ENCODE measurements at regions not wholly inside any gene's neighbourhood (a gene's known extent, or its start where the extent isn't known, plus 50 kb on each side); places are given as distances from the start of the nearest gene placed in this dataset.

DNA sequence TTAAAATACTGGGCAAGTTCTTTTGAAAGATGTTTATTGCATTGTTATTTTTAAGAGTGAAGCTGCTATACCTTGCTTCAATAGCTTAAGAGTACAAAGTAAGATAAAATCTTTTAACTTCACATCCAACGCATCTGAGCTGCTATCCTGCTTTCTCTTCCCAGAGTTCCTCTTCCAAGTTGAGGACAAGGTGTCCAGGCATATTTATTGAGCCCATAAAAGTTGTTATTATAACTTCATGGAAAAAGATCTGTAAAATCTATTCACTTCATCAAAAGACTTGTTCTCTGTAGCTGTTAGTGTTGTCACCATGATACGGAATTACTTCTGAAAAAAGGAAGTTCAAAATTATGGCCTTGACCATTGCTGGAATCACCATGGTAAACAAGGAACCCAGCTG, 306.2 kb upstream of the ELAVL2 start:
- 98 to 100% methylated on average over 1 to 2 of the region's 2 CpGs for WGBS, 2 experiments (ENCODE audit: insufficient coverage in 1 of 2, insufficient read length in 1 of 2)

GRCh38 chr9:24127519-24127918, 301.5 kb upstream of the ELAVL2 start:
- Histone ChIP-seq H3K9me3 (ENCODE audit: control insufficient read depth, low read length) (no peaks in the 10 kb centered on the region), H3K27ac (ENCODE audit: low read depth, low read length) (no peak overlapping the region), H3K4me3 (ENCODE audit: low read length) (no peak overlapping the region), H3K36me3 (ENCODE audit: control insufficient read depth, insufficient read depth, low read length) (no peaks in the 10 kb centered on the region), H3K4me1 (ENCODE audit: control insufficient read depth, insufficient read depth, low read length) (no peaks in the 10 kb centered on the region), H3K9ac (ENCODE audit: extremely low read depth, low read length, poor library complexity, severe bottlenecking) (no peak overlapping the region), H3K27me3 (ENCODE audit: control insufficient read depth, insufficient read depth, low read length, poor library complexity, severe bottlenecking) (no peaks in the 10 kb centered on the region)
- Mint-ChIP-seq H3K27me3 (ENCODE audit: insufficient read depth) (no peaks in the 10 kb centered on the region), H3K27ac (no peak overlapping the region), H3K4me1 (no peaks in the 10 kb centered on the region), H3K9me3 (no peaks in the 10 kb centered on the region), H3K36me3 (ENCODE audit: low read depth) (no peaks in the 10 kb centered on the region), H3K4me3 (no peak overlapping the region)
- no peak for DNase-seq
- TF ChIP-seq, protein P1, sequence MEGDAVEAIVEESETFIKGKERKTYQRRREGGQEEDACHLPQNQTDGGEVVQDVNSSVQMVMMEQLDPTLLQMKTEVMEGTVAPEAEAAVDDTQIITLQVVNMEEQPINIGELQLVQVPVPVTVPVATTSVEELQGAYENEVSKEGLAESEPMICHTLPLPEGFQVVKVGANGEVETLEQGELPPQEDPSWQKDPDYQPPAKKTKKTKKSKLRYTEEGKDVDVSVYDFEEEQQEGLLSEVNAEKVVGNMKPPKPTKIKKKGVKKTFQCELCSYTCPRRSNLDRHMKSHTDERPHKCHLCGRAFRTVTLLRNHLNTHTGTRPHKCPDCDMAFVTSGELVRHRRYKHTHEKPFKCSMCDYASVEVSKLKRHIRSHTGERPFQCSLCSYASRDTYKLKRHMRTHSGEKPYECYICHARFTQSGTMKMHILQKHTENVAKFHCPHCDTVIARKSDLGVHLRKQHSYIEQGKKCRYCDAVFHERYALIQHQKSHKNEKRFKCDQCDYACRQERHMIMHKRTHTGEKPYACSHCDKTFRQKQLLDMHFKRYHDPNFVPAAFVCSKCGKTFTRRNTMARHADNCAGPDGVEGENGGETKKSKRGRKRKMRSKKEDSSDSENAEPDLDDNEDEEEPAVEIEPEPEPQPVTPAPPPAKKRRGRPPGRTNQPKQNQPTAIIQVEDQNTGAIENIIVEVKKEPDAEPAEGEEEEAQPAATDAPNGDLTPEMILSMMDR (conservative IDR thresholded peaks at IDR 0.05), result no peak
- no CpG with 5 or more reads among the region's 1 CpG for WGBS, 2 experiments (ENCODE audit: insufficient coverage in 1 of 2, insufficient read length in 1 of 2)

More for the DNA sequence above, 306.2 kb upstream of the ELAVL2 start:
- no peak for DNase-seq
- Mint-ChIP-seq H3K4me1 (no peaks in the 10 kb centered on the region), H3K9me3 (peaks cover 18% of the 10 kb centered on the region), H3K27ac (no peak overlapping the region), H3K4me3 (no peak overlapping the region), H3K27me3 (ENCODE audit: insufficient read depth) (no peaks in the 10 kb centered on the region), H3K36me3 (ENCODE audit: low read depth) (no peaks in the 10 kb centered on the region)
- Histone ChIP-seq H3K4me1 (ENCODE audit: control insufficient read depth, insufficient read depth, low read length) (no peaks in the 10 kb centered on the region), H3K36me3 (ENCODE audit: control insufficient read depth, insufficient read depth, low read length) (no peaks in the 10 kb centered on the region), H3K27me3 (ENCODE audit: control insufficient read depth, insufficient read depth, low read length, poor library complexity, severe bottlenecking) (no peaks in the 10 kb centered on the region), H3K9ac (ENCODE audit: extremely low read depth, low read length, poor library complexity, severe bottlenecking) (no peak overlapping the region), H3K27ac (ENCODE audit: low read depth, low read length) (no peak overlapping the region), H3K9me3 (ENCODE audit: control insufficient read depth, low read length) (no peaks in the 10 kb centered on the region), H3K4me3 (ENCODE audit: low read length) (no peak overlapping the region)
- TF ChIP-seq, protein P1 (conservative IDR thresholded peaks at IDR 0.05), result no peak

GRCh38 chr9:24118190-24118589, 292.1 kb upstream of the ELAVL2 start:
- H3K27ac ChIP-seq (ENCODE audit: low read depth, low read length), result no peak overlapping the region
- no peak overlapping the region for H3K4me3 ChIP-seq (ENCODE audit: low read length)
- Mint-ChIP-seq H3K9me3 (no peaks in the 10 kb centered on the region), H3K36me3 (ENCODE audit: low read depth) (no peaks in the 10 kb centered on the region), H3K27me3 (ENCODE audit: insufficient read depth) (no peaks in the 10 kb centered on the region), H3K27ac (no peak overlapping the region), H3K4me3 (no peak overlapping the region), H3K4me1 (no peaks in the 10 kb centered on the region)
- no peaks in the 10 kb centered on the region for H3K9me3 ChIP-seq (ENCODE audit: control insufficient read depth, low read length)
- H3K36me3 ChIP-seq (ENCODE audit: control insufficient read depth, insufficient read depth, low read length), result no peaks in the 10 kb centered on the region
- WGBS, 2 experiments (ENCODE audit: insufficient coverage in 1 of 2, insufficient read length in 1 of 2), result 89 to 94% methylated on average over 5 of the region's 5 CpGs
- TF ChIP-seq, protein P1 (conservative IDR thresholded peaks at IDR 0.05), result no peak
- H3K9ac ChIP-seq (ENCODE audit: extremely low read depth, low read length, poor library complexity, severe bottlenecking), result no peak overlapping the region
- no peaks in the 10 kb centered on the region for H3K4me1 ChIP-seq (ENCODE audit: control insufficient read depth, insufficient read depth, low read length)
- no peaks in the 10 kb centered on the region for H3K27me3 ChIP-seq (ENCODE audit: control insufficient read depth, insufficient read depth, low read length, poor library complexity, severe bottlenecking)
- DNase-seq, result no peak
